ENCODE measurements at regions not wholly inside any gene's neighbourhood (a gene's known extent, or its start where the extent isn't known, plus 50 kb on each side); places are given as distances from the start of the nearest gene placed in this dataset.

DNA sequence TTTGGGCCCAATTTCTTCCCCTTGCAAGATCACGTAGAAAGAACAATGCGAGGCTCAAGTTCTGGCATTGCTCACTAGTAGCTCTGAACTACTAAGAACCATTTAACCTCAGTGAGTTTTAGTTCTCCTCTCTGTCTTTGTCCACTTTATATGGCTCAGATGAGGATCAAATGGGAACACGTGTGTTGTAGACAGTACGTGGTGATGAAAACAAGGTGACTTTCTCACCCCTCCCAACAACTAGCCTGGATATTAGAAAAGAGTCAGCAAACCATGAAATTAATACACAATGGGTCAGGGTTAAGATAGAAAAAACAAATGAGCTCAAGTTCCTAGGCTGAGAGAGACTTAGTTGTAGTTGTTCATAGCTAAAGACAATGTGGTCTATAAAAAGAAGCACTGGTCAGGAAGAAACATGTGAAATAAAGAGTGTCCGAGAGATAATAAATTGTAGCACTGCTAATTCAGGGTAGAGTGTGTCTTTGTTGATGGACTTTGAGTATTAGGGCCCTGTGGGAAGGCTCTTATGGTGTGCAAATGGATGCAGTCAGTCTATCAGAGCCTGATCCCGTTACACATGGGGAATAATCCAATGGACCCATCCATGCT is 417.0 kb downstream of the HAPSTR1 start:
- no peaks in the 10 kb centered on the region for H3K4me1 ChIP-seq
- WGBS: 72% methylated on average over 6 of the region's 6 CpGs
- H3K4me3 ChIP-seq: no peak overlapping the region
- H3K27ac ChIP-seq (replicated peaks in 1 of 4): no peak overlapping the region
- no peak for DNase-seq (ENCODE audit: extremely low spot score)
- no peaks in the 10 kb centered on the region for H3K36me3 ChIP-seq
- peaks cover 0 to 7% (median 3%) of the 10 kb centered on the region in 4 donors for H3K9me3 ChIP-seq
- no peaks in the 10 kb centered on the region for H3K27me3 ChIP-seq
- TF ChIP-seq EP300 (IDR thresholded peaks at IDR 0.05): no peak
- no peak for TF ChIP-seq POLR2A (IDR thresholded peaks at IDR 0.05; ENCODE audit: low read depth)
- TF ChIP-seq, protein P1, sequence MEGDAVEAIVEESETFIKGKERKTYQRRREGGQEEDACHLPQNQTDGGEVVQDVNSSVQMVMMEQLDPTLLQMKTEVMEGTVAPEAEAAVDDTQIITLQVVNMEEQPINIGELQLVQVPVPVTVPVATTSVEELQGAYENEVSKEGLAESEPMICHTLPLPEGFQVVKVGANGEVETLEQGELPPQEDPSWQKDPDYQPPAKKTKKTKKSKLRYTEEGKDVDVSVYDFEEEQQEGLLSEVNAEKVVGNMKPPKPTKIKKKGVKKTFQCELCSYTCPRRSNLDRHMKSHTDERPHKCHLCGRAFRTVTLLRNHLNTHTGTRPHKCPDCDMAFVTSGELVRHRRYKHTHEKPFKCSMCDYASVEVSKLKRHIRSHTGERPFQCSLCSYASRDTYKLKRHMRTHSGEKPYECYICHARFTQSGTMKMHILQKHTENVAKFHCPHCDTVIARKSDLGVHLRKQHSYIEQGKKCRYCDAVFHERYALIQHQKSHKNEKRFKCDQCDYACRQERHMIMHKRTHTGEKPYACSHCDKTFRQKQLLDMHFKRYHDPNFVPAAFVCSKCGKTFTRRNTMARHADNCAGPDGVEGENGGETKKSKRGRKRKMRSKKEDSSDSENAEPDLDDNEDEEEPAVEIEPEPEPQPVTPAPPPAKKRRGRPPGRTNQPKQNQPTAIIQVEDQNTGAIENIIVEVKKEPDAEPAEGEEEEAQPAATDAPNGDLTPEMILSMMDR (IDR thresholded peaks at IDR 0.05): no peak
- no peak for TF ChIP-seq POLR2AphosphoS5 (IDR thresholded peaks at IDR 0.05)
- intact Hi-C loops (cut with DNase I): no loop called here

DNA sequence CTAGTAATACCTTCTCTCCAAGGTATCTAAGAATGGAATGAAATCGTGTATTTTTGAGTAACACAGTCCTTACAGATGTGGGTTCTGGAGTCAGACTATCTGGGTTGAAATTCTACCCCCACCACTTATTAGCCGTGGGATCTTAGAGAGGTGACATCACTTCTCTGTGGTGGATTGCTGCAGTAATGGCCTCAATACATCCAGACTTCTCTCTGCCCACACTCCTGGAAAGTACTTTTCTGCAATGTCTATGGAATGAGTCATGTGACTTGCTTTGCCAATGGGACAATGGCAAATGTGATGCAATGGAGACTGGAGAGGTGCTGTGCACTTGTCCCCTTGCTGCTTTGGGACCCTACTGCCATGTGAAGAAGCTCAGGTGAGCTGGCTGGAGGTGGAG is 418.2 kb downstream of the HAPSTR1 start:
- DNase-seq (ENCODE audit: extremely low spot score): no peak
- H3K9me3 ChIP-seq: peaks cover 0 to 7% (median 3%) of the 10 kb centered on the region in 4 donors
- intact Hi-C loops (cut with DNase I): no loop called here
- no peaks in the 10 kb centered on the region for H3K4me1 ChIP-seq
- no peaks in the 10 kb centered on the region for H3K36me3 ChIP-seq
- H3K27me3 ChIP-seq: no peaks in the 10 kb centered on the region
- TF ChIP-seq, protein P1 (IDR thresholded peaks at IDR 0.05): no peak
- TF ChIP-seq POLR2A (IDR thresholded peaks at IDR 0.05; ENCODE audit: low read depth) (no peak), POLR2AphosphoS5 (IDR thresholded peaks at IDR 0.05) (no peak), EP300 (IDR thresholded peaks at IDR 0.05) (no peak)
- 77% methylated on average over 2 of the region's 2 CpGs for WGBS
- no peak overlapping the region for H3K4me3 ChIP-seq
- no peak overlapping the region for H3K27ac ChIP-seq (replicated peaks in 1 of 4)

DNA sequence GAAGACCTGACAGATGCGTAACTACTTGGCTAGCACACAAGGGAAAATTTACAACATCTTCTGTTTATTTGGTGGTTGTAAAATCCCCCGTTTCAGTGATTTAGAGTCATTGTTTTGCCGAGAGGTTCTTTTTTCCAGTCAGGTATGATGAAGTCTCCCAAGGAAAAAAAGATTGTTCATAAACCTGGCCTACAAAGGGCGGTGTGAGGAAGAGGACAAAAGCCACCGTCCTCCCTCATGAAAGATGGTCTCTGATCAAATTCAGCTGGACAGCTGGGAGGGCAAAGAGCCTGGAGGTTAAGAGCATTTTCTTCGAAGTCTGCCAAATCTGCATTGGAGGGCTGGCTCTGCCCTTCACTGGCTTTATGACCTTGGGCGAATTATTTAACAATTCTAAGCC is 419.9 kb downstream of the HAPSTR1 start:
- no peaks in the 10 kb centered on the region for H3K27me3 ChIP-seq
- intact Hi-C loops (cut with DNase I): no loop called here
- peaks cover 0 to 7% (median 3%) of the 10 kb centered on the region in 4 donors for H3K9me3 ChIP-seq
- TF ChIP-seq POLR2AphosphoS5 (IDR thresholded peaks at IDR 0.05) (no peak), EP300 (IDR thresholded peaks at IDR 0.05) (no peak), POLR2A (IDR thresholded peaks at IDR 0.05; ENCODE audit: low read depth) (no peak)
- TF ChIP-seq, protein P1 (IDR thresholded peaks at IDR 0.05): no peak
- H3K27ac ChIP-seq (replicated peaks in 1 of 4): no peak overlapping the region
- no peaks in the 10 kb centered on the region for H3K36me3 ChIP-seq
- H3K4me1 ChIP-seq: no peaks in the 10 kb centered on the region
- WGBS: 67% methylated on average over 7 of the region's 7 CpGs
- DNase-seq (ENCODE audit: extremely low spot score): no peak
- H3K4me3 ChIP-seq: no peak overlapping the region

DNA sequence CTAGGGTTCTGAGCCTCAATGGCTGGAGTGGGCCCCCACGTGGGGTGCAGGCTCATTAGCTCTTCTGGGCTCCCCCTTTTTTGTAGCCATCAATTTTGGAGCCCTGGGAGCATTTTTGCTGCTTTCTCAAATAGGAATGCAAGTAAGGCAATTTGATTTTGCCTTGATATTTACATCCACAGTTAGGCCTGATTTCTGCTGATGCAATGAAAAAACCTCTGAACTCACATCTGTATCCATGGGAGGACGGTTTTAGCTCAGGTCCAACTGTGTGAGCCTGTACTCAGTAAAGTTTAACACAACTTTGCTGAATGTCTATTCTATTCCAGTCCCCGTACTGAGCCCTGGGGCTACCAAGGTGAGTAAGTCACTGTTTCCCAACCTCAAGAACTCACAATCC is 425.0 kb downstream of the HAPSTR1 start:
- Histone ChIP-seq H3K36me3 (no peaks in the 10 kb centered on the region), H3K9me3 (peaks cover 0 to 7% (median 3%) of the 10 kb centered on the region in 4 donors), H3K27me3 (no peaks in the 10 kb centered on the region), H3K4me3 (no peak overlapping the region), H3K4me1 (peaks cover 6 to 17% (median 15%) of the 10 kb centered on the region in 4 donors), H3K27ac (replicated peaks in 1 of 4) (no peak overlapping the region)
- no peak for DNase-seq (ENCODE audit: extremely low spot score)
- intact Hi-C loops (cut with DNase I): no loop called here
- no peak for TF ChIP-seq EP300 (IDR thresholded peaks at IDR 0.05)
- WGBS: 78% methylated on average over 3 of the region's 3 CpGs

DNA sequence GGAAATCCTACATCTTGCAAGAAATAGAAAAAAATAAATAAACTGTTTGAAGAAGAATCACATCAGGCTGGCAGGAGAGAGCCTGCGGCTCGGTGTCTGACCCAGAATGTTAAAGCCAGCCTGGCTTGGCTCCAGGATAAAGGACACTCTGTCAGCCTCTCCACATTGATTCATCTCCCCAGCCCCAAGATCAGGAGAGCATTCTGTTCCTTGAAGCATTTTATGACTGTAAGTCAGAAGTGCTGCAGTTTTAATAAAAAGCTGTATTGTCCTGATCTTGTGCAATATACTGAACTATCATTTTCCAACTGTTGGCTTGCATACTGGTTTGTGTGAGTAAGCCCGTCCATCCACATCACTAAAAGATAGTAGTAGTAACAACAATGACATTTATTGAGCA is 426.6 kb downstream of the HAPSTR1 start:
- Histone ChIP-seq H3K27ac (replicated peaks in 1 of 4) (peak overlapping the region in 1 of 4 donors; percentile 21), H3K4me1 (peaks cover 6 to 17% (median 15%) of the 10 kb centered on the region in 4 donors), H3K36me3 (no peaks in the 10 kb centered on the region), H3K27me3 (no peaks in the 10 kb centered on the region), H3K4me3 (no peak overlapping the region), H3K9me3 (peaks cover 0 to 3% (median under 1%) of the 10 kb centered on the region in 4 donors)
- TF ChIP-seq EP300 (IDR thresholded peaks at IDR 0.05) (no peak), POLR2AphosphoS5 (IDR thresholded peaks at IDR 0.05) (peak in 1 of 2 donors; percentile 13), POLR2A (IDR thresholded peaks at IDR 0.05; ENCODE audit: low read depth) (no peak)
- TF ChIP-seq, protein P1 (IDR thresholded peaks at IDR 0.05): no peak
- no peak for DNase-seq (ENCODE audit: extremely low spot score)
- 25% methylated on average over 3 of the region's 3 CpGs for WGBS
- intact Hi-C loops (cut with DNase I): no loop called here
